ENCODE measurements at regions not wholly inside any gene's neighbourhood (a gene's known extent, or its start where the extent isn't known, plus 50 kb on each side); places are given as distances from the start of the nearest gene placed in this dataset.

GRCh38 chr19:32168111-32168510 is 177.3 kb upstream of the ZNF507 start:
- TF ChIP-seq EP300 (IDR thresholded peaks at IDR 0.05; ENCODE audit: borderline replicate concordance) (no peak), CREB1 (IDR thresholded peaks at IDR 0.05; ENCODE audit: low read depth) (no peak), RAD21 (IDR thresholded peaks at IDR 0.05; ENCODE audit: low read depth) (no peak), TAF1 (IDR thresholded peaks at IDR 0.05; ENCODE audit: low read depth) (no peak), CEBPB (IDR thresholded peaks at IDR 0.05) (no peak)

Data from Ishikawa (cell line).